HG03469 (cell line): ENCODE measurements at regions not wholly inside any gene's neighbourhood (a gene's known extent, or its start where the extent isn't known, plus 50 kb on each side); places are given as distances from the start of the nearest gene placed in this dataset.

Source experiments
- ATAC-seq: cut with Tn5 transposase; IDR thresholded peaks from one replicate; pipeline ENCODE4 v1.9.1; 2021; ENCODE audit warnings: mild to moderate bottlenecking, moderate library complexity, moderate number of reproducible peaks; ENCODE audit not compliant: unreplicated experiment

DNA sequence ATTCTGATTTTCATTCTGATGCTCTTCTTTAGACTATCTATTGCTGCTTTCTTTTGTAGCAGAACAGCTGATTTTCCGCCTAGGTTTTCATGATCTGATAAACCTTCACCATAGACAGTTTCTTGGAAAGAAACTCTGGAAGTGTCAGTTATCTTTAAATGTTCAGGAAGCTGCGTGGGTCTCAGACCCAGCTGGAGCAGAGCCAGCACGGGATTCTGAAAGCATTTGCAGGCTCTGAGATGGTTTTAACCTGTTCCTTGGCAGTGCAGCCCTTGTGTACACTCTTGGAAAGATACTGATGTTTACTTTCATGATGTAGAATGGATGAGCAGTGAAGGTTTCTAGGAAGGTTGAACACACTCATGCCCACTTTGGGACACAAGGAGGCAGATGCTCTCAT lies 178.0 kb upstream of the DMRT1 start:
- no peak for ATAC-seq

- no peak for ATAC-seq
These were observed 176.2 kb upstream of the DMRT1 start for GRCh38 chr9:665296-665695.

- no peak for ATAC-seq
These were observed 169.5 kb upstream of the DMRT1 start for GRCh38 chr9:671997-672396.

GRCh38 chr9:672851-673250 lies 168.6 kb upstream of the DMRT1 start:
- ATAC-seq: no peak

GRCh38 chr9:673264-673965 lies 168.1 kb upstream of the DMRT1 start:
- no peak for ATAC-seq

DNA sequence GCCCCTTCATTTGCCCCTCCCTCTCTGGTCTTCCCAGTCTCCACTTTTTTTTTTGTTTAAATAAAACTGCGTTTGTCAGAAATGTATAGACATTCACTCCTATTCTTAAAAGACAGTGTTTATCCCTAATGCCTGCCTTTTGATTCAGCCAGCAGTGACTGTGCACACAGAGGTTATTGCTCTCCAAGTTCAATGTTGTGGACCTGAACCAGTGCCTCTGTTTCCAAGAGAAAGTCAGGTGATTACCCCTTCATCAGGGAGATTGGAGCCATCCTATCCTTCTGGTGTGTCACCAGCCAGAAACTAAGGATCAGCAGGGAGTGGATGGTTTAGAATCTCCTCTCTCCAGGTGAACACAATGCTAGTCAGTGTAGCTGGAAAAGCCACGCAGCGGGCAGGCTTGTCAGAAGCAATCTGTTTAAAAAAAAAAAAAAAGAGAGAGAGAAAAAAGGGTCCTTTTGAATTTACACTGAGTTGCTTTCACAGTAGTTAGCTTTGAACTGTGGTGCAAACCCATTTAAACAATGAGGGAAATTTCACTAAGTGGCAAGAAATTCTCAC lies 167.5 kb upstream of the DMRT1 start:
- no peak for ATAC-seq

GRCh38 chr9:675697-676370 lies 165.7 kb upstream of the DMRT1 start:
- no peak for ATAC-seq

GRCh38 chr9:676780-677438 lies 164.6 kb upstream of the DMRT1 start:
- no peak for ATAC-seq

DNA sequence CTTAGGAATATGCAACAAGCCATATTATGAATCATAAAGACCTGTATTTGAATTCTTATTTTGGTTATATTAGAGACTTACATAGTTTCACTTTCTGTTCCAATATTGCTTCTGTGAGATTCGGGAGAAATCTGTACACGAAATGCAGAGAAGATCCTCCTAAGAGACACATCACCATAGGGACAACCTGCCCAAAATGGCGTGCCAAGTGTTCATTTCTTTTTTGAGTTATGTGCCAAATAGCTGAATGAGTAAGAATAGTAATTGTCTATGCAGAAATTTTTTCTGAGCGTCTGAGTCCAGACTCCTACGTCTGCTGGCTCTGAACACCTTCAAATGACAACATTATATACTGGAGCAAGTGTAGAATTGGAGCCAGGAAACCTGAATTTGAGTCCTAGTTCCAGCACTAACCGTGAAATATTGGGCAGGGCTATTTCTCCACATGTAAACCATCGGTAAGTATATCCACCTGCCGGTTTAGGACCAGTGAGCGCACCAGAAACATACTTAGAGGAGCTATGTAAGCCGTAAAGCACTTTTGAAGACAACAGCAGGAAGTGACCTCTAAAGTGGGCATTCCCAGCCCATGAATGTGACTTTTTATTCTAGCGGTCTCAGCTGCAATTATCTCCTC lies 163.9 kb upstream of the DMRT1 start:
- ATAC-seq: no peak

GRCh38 chr9:678897-679296 lies 162.6 kb upstream of the DMRT1 start:
- no peak for ATAC-seq

GRCh38 chr9:679462-679861 lies 162.0 kb upstream of the DMRT1 start:
- ATAC-seq: no peak

DNA sequence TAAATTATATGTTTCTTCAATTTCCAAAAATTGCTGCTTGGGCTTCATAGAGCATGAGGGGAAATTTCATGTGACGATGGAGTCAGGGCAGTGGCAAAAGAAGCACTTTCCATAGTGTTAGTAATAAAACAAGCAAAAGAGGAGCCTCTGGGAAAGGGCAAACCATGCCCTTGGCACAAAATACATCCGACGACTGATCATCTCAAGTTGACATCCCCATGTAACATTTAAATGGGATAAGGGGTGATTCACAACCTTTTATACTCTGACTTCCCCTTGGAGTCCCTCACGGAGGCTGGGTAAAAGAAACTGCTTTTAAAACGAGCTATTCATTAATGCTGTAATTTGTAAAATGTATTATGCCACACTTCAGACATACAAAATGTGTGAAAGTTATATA lies 161.4 kb upstream of the DMRT1 start:
- ATAC-seq: no peak

GRCh38 chr9:682633-683508 lies 158.6 kb upstream of the DMRT1 start:
- ATAC-seq: no peak

DNA sequence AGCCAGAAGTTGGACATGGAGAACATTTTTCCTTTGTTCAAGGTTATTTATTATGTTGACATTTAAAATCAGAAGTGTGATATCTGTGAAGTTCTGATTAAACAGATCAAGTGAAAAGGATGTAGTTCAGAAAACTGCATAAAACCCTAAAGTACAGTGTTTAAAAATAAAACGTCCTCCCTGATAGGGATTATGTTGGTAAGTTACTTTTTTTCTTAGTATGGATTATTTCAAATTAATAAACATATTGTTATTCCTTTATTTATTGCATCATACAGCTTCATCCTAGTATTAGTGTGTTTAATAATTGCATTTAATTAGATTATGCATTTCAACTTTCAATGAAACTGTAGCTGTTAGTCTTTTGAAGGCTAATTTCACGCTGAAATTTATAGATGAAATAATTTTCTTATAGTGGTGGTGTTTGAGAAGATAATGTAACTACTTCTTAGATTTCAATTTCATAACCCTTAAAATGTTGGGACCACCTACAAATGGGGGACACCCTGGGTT lies 157.9 kb upstream of the DMRT1 start:
- ATAC-seq: no peak

- ATAC-seq: no peak
These were observed 157.2 kb upstream of the DMRT1 start for GRCh38 chr9:684054-684890.

- no peak for ATAC-seq
These were observed 156.6 kb upstream of the DMRT1 start for GRCh38 chr9:684941-685340.

GRCh38 chr9:686321-686813 lies 155.1 kb upstream of the DMRT1 start:
- ATAC-seq: no peak

DNA sequence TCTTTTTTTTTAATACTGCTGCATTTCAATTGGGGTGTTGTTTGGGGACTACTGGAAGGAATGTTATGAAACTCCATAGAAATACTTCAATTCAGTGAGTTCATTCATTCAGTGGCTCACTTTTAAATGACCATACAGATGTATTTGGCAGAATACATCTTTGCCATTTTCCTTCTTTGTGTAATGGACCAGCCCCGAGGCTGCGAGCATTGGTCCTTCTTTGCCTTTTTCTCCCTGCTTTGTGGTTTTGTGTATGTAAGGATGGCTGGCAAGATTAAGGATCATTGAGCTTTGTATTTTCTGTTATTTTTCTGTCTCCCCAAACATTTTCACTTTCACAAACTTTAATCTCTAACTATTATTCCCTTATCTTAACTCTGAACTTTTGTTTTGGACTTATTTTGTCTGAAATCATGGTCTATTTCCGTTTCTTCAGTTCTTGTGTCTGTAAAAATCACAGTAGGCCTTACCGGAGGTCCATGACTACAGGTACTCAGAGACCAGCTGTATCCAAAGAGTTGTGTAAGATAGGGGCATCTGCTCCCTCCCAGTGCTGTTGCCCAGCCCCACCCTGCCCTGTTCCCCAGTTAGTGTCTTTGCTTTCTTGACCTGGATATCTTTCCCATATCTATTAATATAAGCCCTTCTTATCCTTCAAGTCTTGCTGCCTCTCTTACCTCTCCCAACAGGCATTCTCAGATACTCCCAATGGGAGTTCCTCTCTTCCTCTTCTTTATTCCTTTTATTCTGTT lies 154.3 kb upstream of the DMRT1 start:
- no peak for ATAC-seq
